ENCODE measurements at regions not wholly inside any gene's neighbourhood (a gene's known extent, or its start where the extent isn't known, plus 50 kb on each side); places are given as distances from the start of the nearest gene placed in this dataset.
"Not testable (repeated sequence)": the region's sequence is repeated elsewhere in the genome, so short reads cannot be mapped to it uniquely, and the experiment has no call there.

- DNase-seq (ENCODE audit: low read depth in 1 of 2, low spot score in 2 of 2); H3K4ac ChIP-seq (replicated peaks; ENCODE audit: insufficient read length, low read depth, low read length); H2BK20ac ChIP-seq (ENCODE audit: low read length); H3K4me1 ChIP-seq (replicated peaks in 1 of 4; ENCODE audit: control insufficient read depth in 3 of 4, insufficient read depth in 4 of 4, low read length in 3 of 4); H3K36me3 ChIP-seq (ENCODE audit: control insufficient read depth in 2 of 4, insufficient read depth in 4 of 4, low read length in 3 of 4); H2BK5ac ChIP-seq (ENCODE audit: low read depth, low read length); H3K9ac ChIP-seq (replicated peaks in 1 of 4; ENCODE audit: extremely low read depth in 1 of 4, low read depth in 3 of 4, low read length in 3 of 4); CTCF ChIA-PET (ENCODE audit: partially characterized antibody); H3K27ac ChIP-seq (ENCODE audit: low read depth, low read length); H3K18ac ChIP-seq (ENCODE audit: extremely low read depth, low read length); H2BK12ac ChIP-seq (ENCODE audit: low read depth, low read length); H4K8ac ChIP-seq (ENCODE audit: extremely low read depth, insufficient read depth, low read length); H3K14ac ChIP-seq (ENCODE audit: insufficient read length); H3K79me1 ChIP-seq (ENCODE audit: low read depth, low read length); H3K27me3 ChIP-seq (replicated peaks in 1 of 4; ENCODE audit: control insufficient read depth in 3 of 4, extremely low read depth in 1 of 4, insufficient read depth in 3 of 4, low read length in 3 of 4); H3K56ac ChIP-seq (replicated peaks; ENCODE audit: insufficient read length, low read depth, low read length); POLR2A ChIA-PET (ENCODE audit: partially characterized antibody); H3K79me2 ChIP-seq (ENCODE audit: control insufficient read depth in 1 of 2, insufficient read depth in 2 of 2, low read length in 2 of 2); H4K5ac ChIP-seq (ENCODE audit: insufficient read length, low read depth, low read length); H2BK15ac ChIP-seq (ENCODE audit: low read length); H2BK120ac ChIP-seq (replicated peaks; ENCODE audit: low read depth, low read length); H2AFZ ChIP-seq (ENCODE audit: low read length); H4K20me1 ChIP-seq (replicated peaks in 1 of 2; ENCODE audit: control insufficient read depth in 1 of 2, insufficient read depth in 2 of 2, low read length in 2 of 2); H3K4me3 ChIP-seq (ENCODE audit: extremely low read depth in 1 of 4, insufficient read depth in 2 of 4, low read depth in 3 of 4, low read length in 4 of 4); H3K4me2 ChIP-seq (ENCODE audit: insufficient read depth in 1 of 2, low read depth in 2 of 2, low read length in 2 of 2); H3K9me3 ChIP-seq (ENCODE audit: insufficient read depth in 2 of 2, low read depth in 1 of 2, low read length in 1 of 2); H2AK5ac ChIP-seq (ENCODE audit: low read depth, low read length); H4K91ac ChIP-seq (replicated peaks; ENCODE audit: insufficient read length, low read length); FAIRE-seq; H3K23ac ChIP-seq (ENCODE audit: insufficient read length); H3K23me2 ChIP-seq (ENCODE audit: low read depth, low read length): not testable (repeated sequence)
- 96% methylated on average over 4 of the region's 4 CpGs; no CpG with 5 or more reads in 1 of the 2 experiments for WGBS, 2 experiments (ENCODE audit: extremely low coverage in 1 of 2, insufficient coverage in 1 of 2, insufficient read length in 1 of 2, insufficient replicate concordance in 2 of 2, low coverage in 1 of 2, low lambda C conversion rate in 2 of 2, missing lambda C conversion rate in 1 of 2)
These were observed 96.1 kb downstream of the SLC25A46 start for GRCh38 chr5:110834933-110835332.
